ENCODE measurements at regions not wholly inside any gene's neighbourhood (a gene's known extent, or its start where the extent isn't known, plus 50 kb on each side); places are given as distances from the start of the nearest gene placed in this dataset.

GRCh38 chr13:84823528-84823927, 941.3 kb upstream of the SLITRK1 start:
- TF ChIP-seq CTCF (conservative IDR thresholded peaks at IDR 0.05) (no peak), EZH2 (IDR thresholded peaks at IDR 0.05; ENCODE audit: low read depth) (no peak)
- H3K36me3 ChIP-seq (ENCODE audit: low read depth): no peaks in the 10 kb centered on the region
- no peaks in the 10 kb centered on the region for H3K9me3 ChIP-seq (ENCODE audit: insufficient read depth, low read depth)
- no peaks in the 10 kb centered on the region for H3K9me2 ChIP-seq (ENCODE audit: insufficient read depth)
- DNase-seq: no peak
- H2AFZ ChIP-seq: no peak overlapping the region
- H3K4me2 ChIP-seq: no peak overlapping the region
- no peaks in the 10 kb centered on the region for H3K79me2 ChIP-seq (ENCODE audit: low read depth)
- no peaks in the 10 kb centered on the region for H3K27me3 ChIP-seq (ENCODE audit: insufficient read depth, low read depth)
- POLR2A ChIA-PET (ENCODE audit: unreplicated experiment): no interaction called here
- H3K27ac ChIP-seq: no peak overlapping the region
- BruUV-seq (replicated peaks): no TSS peak
- H3K4me3 ChIP-seq: no peak overlapping the region
- H3K4me1 ChIP-seq (replicated peaks; ENCODE audit: insufficient read depth): no peaks in the 10 kb centered on the region
- no peaks in the 10 kb centered on the region for H3F3A ChIP-seq (ENCODE audit: insufficient read depth, low read depth)
- H4K20me1 ChIP-seq (ENCODE audit: insufficient read depth): no peaks in the 10 kb centered on the region
- intact Hi-C loops (cut with micrococcal nuclease; ENCODE audit: unreplicated experiment): no loop called here
- CTCF ChIA-PET: no interaction called here

GRCh38 chr13:84821261-84821660, 939.0 kb upstream of the SLITRK1 start:
- Histone ChIP-seq H3K27ac (no peak overlapping the region), H3F3A (ENCODE audit: insufficient read depth, low read depth) (no peaks in the 10 kb centered on the region), H3K9me2 (ENCODE audit: insufficient read depth) (no peaks in the 10 kb centered on the region), H2AFZ (no peak overlapping the region), H3K4me2 (no peak overlapping the region), H3K36me3 (ENCODE audit: low read depth) (no peaks in the 10 kb centered on the region), H3K27me3 (ENCODE audit: insufficient read depth, low read depth) (no peaks in the 10 kb centered on the region), H3K79me2 (ENCODE audit: low read depth) (no peaks in the 10 kb centered on the region), H4K20me1 (ENCODE audit: insufficient read depth) (no peaks in the 10 kb centered on the region), H3K9me3 (ENCODE audit: insufficient read depth, low read depth) (no peaks in the 10 kb centered on the region), H3K4me1 (replicated peaks; ENCODE audit: insufficient read depth) (no peaks in the 10 kb centered on the region), H3K4me3 (no peak overlapping the region)
- ChIA-PET CTCF (no interaction called here), POLR2A (ENCODE audit: unreplicated experiment) (no interaction called here)
- BruUV-seq (replicated peaks): no TSS peak
- no peak for TF ChIP-seq CTCF (conservative IDR thresholded peaks at IDR 0.05)
- TF ChIP-seq EZH2 (IDR thresholded peaks at IDR 0.05; ENCODE audit: low read depth): no peak
- intact Hi-C loops (cut with micrococcal nuclease; ENCODE audit: unreplicated experiment): no loop called here
- DNase-seq: no peak

GRCh38 chr13:84816567-84817105, 934.4 kb upstream of the SLITRK1 start:
- Histone ChIP-seq H3K9me2 (ENCODE audit: insufficient read depth) (no peaks in the 10 kb centered on the region), H3K27ac (no peak overlapping the region), H3K36me3 (ENCODE audit: low read depth) (no peaks in the 10 kb centered on the region), H3K79me2 (ENCODE audit: low read depth) (no peaks in the 10 kb centered on the region), H3K27me3 (ENCODE audit: insufficient read depth, low read depth) (no peaks in the 10 kb centered on the region), H3K4me1 (replicated peaks; ENCODE audit: insufficient read depth) (no peaks in the 10 kb centered on the region), H3K4me2 (no peak overlapping the region), H2AFZ (no peak overlapping the region), H3K4me3 (no peak overlapping the region), H3K9me3 (ENCODE audit: insufficient read depth, low read depth) (no peaks in the 10 kb centered on the region), H4K20me1 (ENCODE audit: insufficient read depth) (no peaks in the 10 kb centered on the region), H3F3A (ENCODE audit: insufficient read depth, low read depth) (no peaks in the 10 kb centered on the region)
- CTCF ChIA-PET: no interaction called here
- POLR2A ChIA-PET (ENCODE audit: unreplicated experiment): no interaction called here
- no peak for TF ChIP-seq CTCF (conservative IDR thresholded peaks at IDR 0.05)
- no peak for TF ChIP-seq EZH2 (IDR thresholded peaks at IDR 0.05; ENCODE audit: low read depth)
- BruUV-seq (replicated peaks): no TSS peak
- intact Hi-C loops (cut with micrococcal nuclease; ENCODE audit: unreplicated experiment): no loop called here
- DNase-seq: no peak

All from PC-9 (cell line).